NB4 (cell line): ENCODE measurements at regions not wholly inside any gene's neighbourhood (a gene's known extent, or its start where the extent isn't known, plus 50 kb on each side); places are given as distances from the start of the nearest gene placed in this dataset.

Experiments used
- DNase-seq: peaks from one replicate; pipeline ENCODE4 v3.0.0; 2010; ENCODE audit warnings: low read depth
- H3K4me3 ChIP-seq: one replicate; pipeline ENCODE4 v1.5.1; 2011; ENCODE audit warnings: mild to moderate bottlenecking, low read depth, low read length, moderate library complexity
- MAX ChIP-seq: IDR thresholded peaks from 2 replicates; pipeline ENCODE4 v1.6.1; 2011; ENCODE audit warnings: low read depth, low read length
- MYC ChIP-seq: IDR thresholded peaks from 2 replicates; pipeline ENCODE4 v1.6.1; 2011; ENCODE audit warnings: low read depth, low read length
- POLR2A ChIP-seq: IDR thresholded peaks from 2 replicates; pipeline ENCODE4 v1.6.1; 2011; ENCODE audit warnings: mild to moderate bottlenecking; ENCODE audit not compliant: insufficient read length; ENCODE audit errors: extremely low read depth
- TF ChIP-seq, protein P1 (sequence below): IDR thresholded peaks from one replicate; pipeline ENCODE4 v1.5.1; 2012; ENCODE audit warnings: low read depth, low read length

GRCh38 chr1:95509989-95510388, 276.0 kb downstream of the RWDD3 start:
- TF ChIP-seq, protein P1, sequence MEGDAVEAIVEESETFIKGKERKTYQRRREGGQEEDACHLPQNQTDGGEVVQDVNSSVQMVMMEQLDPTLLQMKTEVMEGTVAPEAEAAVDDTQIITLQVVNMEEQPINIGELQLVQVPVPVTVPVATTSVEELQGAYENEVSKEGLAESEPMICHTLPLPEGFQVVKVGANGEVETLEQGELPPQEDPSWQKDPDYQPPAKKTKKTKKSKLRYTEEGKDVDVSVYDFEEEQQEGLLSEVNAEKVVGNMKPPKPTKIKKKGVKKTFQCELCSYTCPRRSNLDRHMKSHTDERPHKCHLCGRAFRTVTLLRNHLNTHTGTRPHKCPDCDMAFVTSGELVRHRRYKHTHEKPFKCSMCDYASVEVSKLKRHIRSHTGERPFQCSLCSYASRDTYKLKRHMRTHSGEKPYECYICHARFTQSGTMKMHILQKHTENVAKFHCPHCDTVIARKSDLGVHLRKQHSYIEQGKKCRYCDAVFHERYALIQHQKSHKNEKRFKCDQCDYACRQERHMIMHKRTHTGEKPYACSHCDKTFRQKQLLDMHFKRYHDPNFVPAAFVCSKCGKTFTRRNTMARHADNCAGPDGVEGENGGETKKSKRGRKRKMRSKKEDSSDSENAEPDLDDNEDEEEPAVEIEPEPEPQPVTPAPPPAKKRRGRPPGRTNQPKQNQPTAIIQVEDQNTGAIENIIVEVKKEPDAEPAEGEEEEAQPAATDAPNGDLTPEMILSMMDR = no peak
- TF ChIP-seq MYC (no peak), POLR2A (no peak), MAX (no peak)
- no peak for DNase-seq
- no peak overlapping the region for H3K4me3 ChIP-seq

DNA sequence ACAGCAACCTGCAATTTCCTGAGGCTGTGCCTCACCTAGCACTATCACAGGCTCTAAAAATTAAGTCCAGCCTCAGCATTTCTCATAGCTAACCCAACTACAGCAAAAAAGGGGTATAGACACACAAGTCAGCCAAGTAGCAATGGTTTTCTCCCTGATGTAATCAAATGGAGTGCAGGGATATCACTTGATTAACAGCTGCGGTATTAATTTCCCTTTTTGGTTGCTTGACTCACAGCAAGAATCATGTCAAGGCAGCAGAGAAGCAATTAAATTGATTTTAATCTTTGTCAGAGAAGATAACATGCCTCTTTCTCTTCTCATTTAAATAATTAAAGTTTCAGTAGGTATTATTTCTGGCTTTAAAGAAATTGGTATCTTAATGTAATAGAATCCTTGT, 278.9 kb downstream of the RWDD3 start:
- TF ChIP-seq MYC (no peak), POLR2A (no peak), MAX (no peak)
- TF ChIP-seq, protein P1 = no peak
- H3K4me3 ChIP-seq = no peak overlapping the region
- DNase-seq = no peak

- no peak for TF ChIP-seq POLR2A
- TF ChIP-seq, protein P1 = no peak
- DNase-seq = no peak
- no peak overlapping the region for H3K4me3 ChIP-seq
Observed at GRCh38 chr1:95517506-95517905, 283.5 kb downstream of the RWDD3 start.

DNA sequence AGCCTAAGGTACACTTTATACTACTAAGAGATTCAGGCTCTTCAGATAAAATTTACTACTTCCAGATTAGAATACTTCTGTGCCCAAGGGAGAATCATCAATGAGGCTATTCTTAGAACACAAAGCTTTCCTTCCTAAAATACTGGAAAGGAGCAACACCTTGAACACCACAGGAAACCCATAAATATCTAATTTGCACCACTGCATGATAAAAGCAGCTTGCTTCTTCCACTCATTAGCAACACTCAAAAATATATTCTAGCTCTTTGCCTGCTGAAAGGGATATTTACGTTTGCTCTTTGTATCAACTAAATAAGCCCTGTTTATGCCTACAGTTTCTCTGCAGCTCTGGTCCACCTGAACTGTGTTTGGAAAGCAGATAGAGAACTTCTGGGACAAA, 284.3 kb downstream of the RWDD3 start:
- no peak for DNase-seq
- TF ChIP-seq POLR2A = no peak
- no peak for TF ChIP-seq MYC
- TF ChIP-seq MAX = no peak
- TF ChIP-seq, protein P1 = no peak
- H3K4me3 ChIP-seq = no peak overlapping the region

- no peak overlapping the region for H3K4me3 ChIP-seq
- no peak for DNase-seq
- no peak for TF ChIP-seq POLR2A
- TF ChIP-seq MYC = no peak
- TF ChIP-seq, protein P1 = no peak
- TF ChIP-seq MAX = no peak
Observed at GRCh38 chr1:95520390-95520789, 286.4 kb downstream of the RWDD3 start.

DNA sequence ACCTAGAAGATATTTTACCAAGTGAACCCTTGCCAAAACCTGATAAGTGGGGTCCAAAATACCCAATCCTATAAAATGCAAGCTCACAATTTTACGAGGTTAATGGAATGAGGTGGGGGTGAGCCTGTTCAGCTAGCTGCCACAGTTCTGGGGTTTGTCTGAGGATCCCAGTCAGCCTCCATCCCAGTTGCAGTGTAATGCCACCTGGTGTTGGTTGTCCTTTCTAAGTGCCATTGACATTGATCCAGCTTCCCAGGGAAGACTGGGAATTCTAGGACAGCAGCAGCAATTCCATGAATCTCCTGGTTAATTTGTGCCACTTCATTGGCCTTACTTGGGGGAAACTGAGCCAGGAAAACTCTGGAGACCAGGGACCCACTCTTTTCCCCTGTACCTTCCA, 298.3 kb downstream of the RWDD3 start:
- TF ChIP-seq MYC = no peak
- TF ChIP-seq MAX = no peak
- TF ChIP-seq, protein P1 = no peak
- TF ChIP-seq POLR2A = no peak
- H3K4me3 ChIP-seq = no peak overlapping the region
- DNase-seq = no peak
